ENCODE measurements at regions not wholly inside any gene's neighbourhood (a gene's known extent, or its start where the extent isn't known, plus 50 kb on each side); places are given as distances from the start of the nearest gene placed in this dataset.
"Not testable (repeated sequence)": the region's sequence is repeated elsewhere in the genome, so short reads cannot be mapped to it uniquely, and the experiment has no call there.

- no peak for DNase-seq
Observed at GRCh38 chr2:209076151-209076550, 347.7 kb upstream of the MAP2 start.

- DNase-seq, result no peak
Observed at GRCh38 chr2:209086761-209087160, 337.1 kb upstream of the MAP2 start.

GRCh38 chr2:209091056-209091455 is 332.8 kb upstream of the MAP2 start:
- DNase-seq, result peak; percentile 17

GRCh38 chr2:209094221-209094620 is 329.6 kb upstream of the MAP2 start:
- no peak for DNase-seq

- DNase-seq, result no peak
Observed at GRCh38 chr2:209095432-209095831, 328.4 kb upstream of the MAP2 start.

- no peak for DNase-seq
Observed at GRCh38 chr2:209097168-209097567, 326.7 kb upstream of the MAP2 start.

GRCh38 chr2:209102319-209102718 is 321.5 kb upstream of the MAP2 start:
- DNase-seq, result no peak

- DNase-seq, result no peak
Observed at GRCh38 chr2:209113026-209113425, 310.8 kb upstream of the MAP2 start.

GRCh38 chr2:209114588-209115240 is 309.1 kb upstream of the MAP2 start:
- no peak for DNase-seq

- no peak for DNase-seq
Observed at GRCh38 chr2:209121691-209122090, 302.2 kb upstream of the MAP2 start.

- no peak for DNase-seq
Observed at GRCh38 chr2:209125291-209125690, 298.6 kb upstream of the MAP2 start.

GRCh38 chr2:209138079-209138478 is 285.8 kb upstream of the MAP2 start:
- no peak for DNase-seq

GRCh38 chr2:209141142-209141541 is 282.7 kb upstream of the MAP2 start:
- DNase-seq, result no peak

- DNase-seq, result no peak
Observed at GRCh38 chr2:209141818-209142217, 282.0 kb upstream of the MAP2 start.

GRCh38 chr2:209145220-209145691 is 278.6 kb upstream of the MAP2 start:
- not testable (repeated sequence) for DNase-seq

GRCh38 chr2:209145941-209146681 is 277.7 kb upstream of the MAP2 start:
- DNase-seq, result no peak

GRCh38 chr2:209146682-209147320 is 277.0 kb upstream of the MAP2 start:
- DNase-seq, result no peak

- DNase-seq, result peak; percentile 26
Observed at GRCh38 chr2:209147981-209148380, 275.9 kb upstream of the MAP2 start.

GRCh38 chr2:209160800-209161588 is 262.9 kb upstream of the MAP2 start:
- no peak for DNase-seq

GRCh38 chr2:209162129-209162528 is 261.7 kb upstream of the MAP2 start:
- DNase-seq, result no peak

GRCh38 chr2:209181984-209182383 is 241.9 kb upstream of the MAP2 start:
- no peak for DNase-seq

GRCh38 chr2:209186886-209187285 is 237.0 kb upstream of the MAP2 start:
- DNase-seq, result not testable (repeated sequence)

- no peak for DNase-seq
Observed at GRCh38 chr2:209189893-209190292, 234.0 kb upstream of the MAP2 start.
